Natural killer cell (primary cell): ENCODE measurements at regions not wholly inside any gene's neighbourhood (a gene's known extent, or its start where the extent isn't known, plus 50 kb on each side); places are given as distances from the start of the nearest gene placed in this dataset.

Experiments
- ATAC-seq, 3 donors: fragments of 150-1000 bp in 2 of 3; fragments of 200-7000 bp in 1 of 3; cut with Tn5 transposase; 1 replicate in 1 of 3; 2 replicates in 2 of 3; pipeline ENCODE4 v1.10.0; 2021; ENCODE audit warnings: mild to moderate bottlenecking in 2 of 3, moderate library complexity in 2 of 3
- DNase-seq, 2 donors: peaks; one replicate each; pipeline versions ENCODE4 v3.0.0 to v3.0.0-alpha.2; 2013 to 2021; ENCODE audit warnings: mixed read lengths in 1 of 2
- H3K27ac ChIP-seq: one replicate; pipeline ENCODE4 v1.5.1; 2013; ENCODE audit warnings: mild to moderate bottlenecking, low read length
- H3K27me3 ChIP-seq: one replicate; pipeline ENCODE4 v1.6.1; 2013; ENCODE audit warnings: low read length; ENCODE audit not compliant: control insufficient read depth, insufficient read depth
- H3K36me3 ChIP-seq: one replicate; pipeline ENCODE4 v1.6.1; 2013; ENCODE audit warnings: low read length; ENCODE audit not compliant: control insufficient read depth, insufficient read depth
- H3K4me1 ChIP-seq: one replicate; pipeline ENCODE4 v1.6.1; 2013; ENCODE audit warnings: low read length; ENCODE audit not compliant: control insufficient read depth, insufficient read depth
- H3K4me3 ChIP-seq: one replicate; pipeline ENCODE4 v1.5.1; 2013; ENCODE audit warnings: low read length
- H3K9me3 ChIP-seq: one replicate; pipeline ENCODE4 v1.6.1; 2013; ENCODE audit warnings: low read length; ENCODE audit not compliant: control insufficient read depth, insufficient read depth
- H3K27ac Mint-ChIP-seq, 2 donors: one replicate each; pipeline ENCODE4 v1.8.0; 2022; ENCODE audit warnings: mild to moderate bottlenecking in 2 of 2, mixed read lengths in 2 of 2, moderate library complexity in 1 of 2
- H3K27me3 Mint-ChIP-seq, 2 donors: one replicate each; pipeline ENCODE4 v1.8.0; 2022; ENCODE audit warnings: low read depth in 2 of 2, mixed read lengths in 2 of 2
- H3K36me3 Mint-ChIP-seq: one replicate; pipeline ENCODE4 v1.8.0; 2022; ENCODE audit warnings: mixed read lengths
- H3K4me1 Mint-ChIP-seq, 2 donors: one replicate each; pipeline ENCODE4 v1.8.0; 2022; ENCODE audit warnings: mixed read lengths in 2 of 2
- H3K4me3 Mint-ChIP-seq: one replicate; pipeline ENCODE4 v1.8.0; 2022; ENCODE audit warnings: mild to moderate bottlenecking, moderate library complexity, mixed read lengths
- H3K9me3 Mint-ChIP-seq, 2 donors: one replicate each; pipeline ENCODE4 v1.8.0; 2022; ENCODE audit warnings: mixed read lengths in 2 of 2
- CTCF ChIP-seq: fragments of 200-600 bp; IDR thresholded peaks from one replicate; pipeline ENCODE4 v1.8.0; 2022; ENCODE audit warnings: antibody characterized with exemption
- WGBS: methylation state at CpG from one replicate; pipeline ENCODE4 v1.1.7; 2013; ENCODE audit warnings: missing lambda C conversion rate; ENCODE audit not compliant: insufficient coverage; 5-methylcytosine and 5-hydroxymethylcytosine counted together
- intact Hi-C: fragments of 100-400 bp; cut with micrococcal nuclease; formaldehyde crosslinking; loops from one replicate; pipeline ENCODE4 v1.14.2; 2022

GRCh38 chr16:59324462-59324861 lies 590.3 kb upstream of the GOT2 start:
- Histone ChIP-seq H3K4me3 (no peak overlapping the region), H3K9me3 (no peaks in the 10 kb centered on the region), H3K36me3 (no peaks in the 10 kb centered on the region), H3K27ac (no peak overlapping the region), H3K4me1 (no peaks in the 10 kb centered on the region), H3K27me3 (no peaks in the 10 kb centered on the region)
- Mint-ChIP-seq H3K4me3 (no peak overlapping the region), H3K9me3 (peaks cover 0 to 2% of the 10 kb centered on the region in 2 donors), H3K4me1 (no peaks in the 10 kb centered on the region), H3K27ac (no peak overlapping the region), H3K27me3 (peaks cover 0 to 7% of the 10 kb centered on the region in 2 donors), H3K36me3 (no peaks in the 10 kb centered on the region)
- intact Hi-C loops: no loop called here
- WGBS: 89% methylated on average over 5 of the region's 5 CpGs
- no peak for TF ChIP-seq CTCF
- DNase-seq (no peak), ATAC-seq (no peak)

DNA sequence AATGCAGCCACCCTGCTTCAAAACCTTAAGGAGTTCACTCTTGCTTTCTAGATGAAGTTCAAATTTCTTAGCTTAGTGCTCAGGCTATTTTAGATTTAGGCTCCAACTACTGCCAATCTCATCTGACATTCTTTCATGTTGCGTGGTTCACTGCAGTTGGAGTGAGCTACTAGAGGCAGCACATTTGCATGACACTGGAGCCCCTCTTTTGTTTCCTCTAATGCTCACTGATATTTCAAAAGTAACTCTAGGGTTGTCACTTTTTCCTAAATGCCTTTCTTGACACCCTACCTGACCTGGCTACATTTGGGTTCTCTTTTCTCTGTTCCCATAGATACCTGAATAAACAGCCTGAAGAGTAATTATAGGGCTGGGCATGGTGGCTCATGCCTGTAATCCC lies 586.5 kb upstream of the GOT2 start:
- H3K9me3 ChIP-seq: no peaks in the 10 kb centered on the region
- WGBS: 96% methylated on average over 1 of the region's 1 CpG

GRCh38 chr16:59319871-59320270 lies 585.8 kb upstream of the GOT2 start:
- no peaks in the 10 kb centered on the region for H3K9me3 ChIP-seq
- Mint-ChIP-seq H3K27me3 (no peaks in the 10 kb centered on the region), H3K4me1 (no peaks in the 10 kb centered on the region), H3K27ac (no peak overlapping the region), H3K9me3 (peaks cover 3% of the 10 kb centered on the region in 2 donors), H3K4me3 (no peak overlapping the region), H3K36me3 (no peaks in the 10 kb centered on the region)
- TF ChIP-seq CTCF: no peak
- WGBS: no CpG with 5 or more reads among the region's 3 CpGs
- no peak overlapping the region for H3K4me3 ChIP-seq
- DNase-seq (no peak), ATAC-seq (no peak)
- no peaks in the 10 kb centered on the region for H3K27me3 ChIP-seq
- no peaks in the 10 kb centered on the region for H3K36me3 ChIP-seq
- intact Hi-C loops: no loop called here
- no peak overlapping the region for H3K27ac ChIP-seq
- no peaks in the 10 kb centered on the region for H3K4me1 ChIP-seq

More for the DNA sequence above, 586.5 kb upstream of the GOT2 start:
- H3K4me3 Mint-ChIP-seq: no peak overlapping the region
- H3K27me3 Mint-ChIP-seq: no peaks in the 10 kb centered on the region
- no peaks in the 10 kb centered on the region for H3K4me1 Mint-ChIP-seq
- peaks cover 3% of the 10 kb centered on the region in 2 donors for H3K9me3 Mint-ChIP-seq
- H3K27ac ChIP-seq: no peak overlapping the region
- H3K36me3 Mint-ChIP-seq: no peaks in the 10 kb centered on the region
- H3K27me3 ChIP-seq: no peaks in the 10 kb centered on the region
- no peak for DNase-seq
- no peak for TF ChIP-seq CTCF
- H3K4me3 ChIP-seq: no peak overlapping the region
- no peak overlapping the region for H3K27ac Mint-ChIP-seq
- no peak for ATAC-seq
- no peaks in the 10 kb centered on the region for H3K36me3 ChIP-seq
- intact Hi-C loops: no loop called here
- no peaks in the 10 kb centered on the region for H3K4me1 ChIP-seq

DNA sequence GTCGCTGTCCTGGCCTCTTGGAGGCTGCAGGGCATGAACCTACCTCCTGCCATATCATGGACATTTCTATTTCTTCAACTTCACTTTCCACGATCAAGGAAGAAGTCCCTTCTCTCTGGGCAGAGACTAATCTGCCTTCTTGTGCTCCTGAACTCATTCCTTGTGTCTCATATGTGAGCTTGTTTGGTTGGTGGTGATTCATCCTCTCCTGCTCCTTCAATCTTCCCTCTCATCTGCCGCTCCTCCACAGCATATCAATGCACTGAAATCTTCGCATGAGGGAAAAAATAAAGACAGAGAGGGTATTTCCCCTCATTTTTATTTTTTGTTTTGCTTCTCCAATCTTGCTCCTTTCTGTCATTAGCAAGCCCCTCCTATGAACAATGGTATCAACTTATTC lies 571.7 kb upstream of the GOT2 start:
- WGBS: 89% methylated on average over 3 of the region's 4 CpGs
- H3K36me3 ChIP-seq: no peaks in the 10 kb centered on the region
- no peaks in the 10 kb centered on the region for H3K4me1 Mint-ChIP-seq

More for the DNA sequence above, 571.7 kb upstream of the GOT2 start:
- TF ChIP-seq CTCF: no peak
- Histone ChIP-seq H3K4me3 (no peak overlapping the region), H3K4me1 (no peaks in the 10 kb centered on the region), H3K27me3 (no peaks in the 10 kb centered on the region), H3K27ac (no peak overlapping the region), H3K9me3 (peaks cover 3% of the 10 kb centered on the region)
- no peak overlapping the region for H3K4me3 Mint-ChIP-seq
- H3K27ac Mint-ChIP-seq: no peak overlapping the region
- no peak for DNase-seq
- peaks cover 0 to 5% of the 10 kb centered on the region in 2 donors for H3K27me3 Mint-ChIP-seq
- intact Hi-C loops: no loop called here
- ATAC-seq: no peak
- no peaks in the 10 kb centered on the region for H3K36me3 Mint-ChIP-seq
- peaks cover 6 to 13% of the 10 kb centered on the region in 2 donors for H3K9me3 Mint-ChIP-seq
